Esophagus squamous epithelium (tissue), 5 donors: ENCODE measurements at regions not wholly inside any gene's neighbourhood (a gene's known extent, or its start where the extent isn't known, plus 50 kb on each side); places are given as distances from the start of the nearest gene placed in this dataset.

Experiments used
- DNase-seq: peaks from one replicate; lab custom pipeline; 2025; lab: John Stamatoyannopoulos, UW
- H3K27ac ChIP-seq, 4 donors: fragments of 200-600 bp; sonication (generic); one replicate each; pipeline ENCODE4 v1.5.1; 2016 to 2019; ENCODE audit warnings: mild to moderate bottlenecking in 1 of 4
- H3K27me3 ChIP-seq, 4 donors: fragments of 200-600 bp; sonication (generic); 1 replicate in 3 of 4; 2 replicates in 1 of 4; pipeline versions ENCODE4 v1.5.1 to v1.6.0; 2017 to 2021; ENCODE audit warnings: antibody characterized with exemption in 1 of 4
- H3K36me3 ChIP-seq, 3 donors: fragments of 200-600 bp; sonication (generic); one replicate each; pipeline ENCODE4 v1.5.1; 2016 to 2019
- H3K4me1 ChIP-seq, 3 donors: fragments of 200-600 bp; sonication (generic); one replicate each; pipeline ENCODE4 v1.5.1; 2017 to 2019
- H3K4me3 ChIP-seq, 4 donors: fragments of 200-600 bp; sonication (generic); 1 replicate in 3 of 4; 2 replicates in 1 of 4; pipeline ENCODE4 v1.5.1; 2016 to 2019; ENCODE audit warnings: mild to moderate bottlenecking in 2 of 4, moderate library complexity in 1 of 4
- H3K9me3 ChIP-seq, 3 donors: fragments of 200-600 bp; sonication (generic); one replicate each; pipeline ENCODE4 v1.5.1; 2016 to 2019
- CTCF ChIP-seq, 6 experiments: fragments of 450-650 bp in 4 of 6; fragments of 200-600 bp in 2 of 6; sonication (generic) in 2 of 6; IDR thresholded peaks; one replicate each; pipeline ENCODE4 v1.5.1; 2016 to 2019; ENCODE audit warnings: antibody characterized with exemption in 6 of 6, mild to moderate bottlenecking in 4 of 6, moderate library complexity in 4 of 6
- POLR2A ChIP-seq, 4 donors: fragments of 450-650 bp; IDR thresholded peaks; one replicate each; pipeline ENCODE4 v1.6.1; 2017; ENCODE audit warnings: antibody characterized with exemption in 4 of 4, mild to moderate bottlenecking in 4 of 4, moderate library complexity in 3 of 4
- WGBS, 2 donors: methylation state at CpG; one replicate each; pipeline ENCODE4 v1.1.5; 2018; 5-methylcytosine and 5-hydroxymethylcytosine counted together
- intact Hi-C: fragments of 100-400 bp; cut with DNase I; formaldehyde crosslinking; loops from one replicate; pipeline ENCODE4 v1.15.0; 2022
- donor health status: DM: yes; HTN: yes; CAD: no.

DNA sequence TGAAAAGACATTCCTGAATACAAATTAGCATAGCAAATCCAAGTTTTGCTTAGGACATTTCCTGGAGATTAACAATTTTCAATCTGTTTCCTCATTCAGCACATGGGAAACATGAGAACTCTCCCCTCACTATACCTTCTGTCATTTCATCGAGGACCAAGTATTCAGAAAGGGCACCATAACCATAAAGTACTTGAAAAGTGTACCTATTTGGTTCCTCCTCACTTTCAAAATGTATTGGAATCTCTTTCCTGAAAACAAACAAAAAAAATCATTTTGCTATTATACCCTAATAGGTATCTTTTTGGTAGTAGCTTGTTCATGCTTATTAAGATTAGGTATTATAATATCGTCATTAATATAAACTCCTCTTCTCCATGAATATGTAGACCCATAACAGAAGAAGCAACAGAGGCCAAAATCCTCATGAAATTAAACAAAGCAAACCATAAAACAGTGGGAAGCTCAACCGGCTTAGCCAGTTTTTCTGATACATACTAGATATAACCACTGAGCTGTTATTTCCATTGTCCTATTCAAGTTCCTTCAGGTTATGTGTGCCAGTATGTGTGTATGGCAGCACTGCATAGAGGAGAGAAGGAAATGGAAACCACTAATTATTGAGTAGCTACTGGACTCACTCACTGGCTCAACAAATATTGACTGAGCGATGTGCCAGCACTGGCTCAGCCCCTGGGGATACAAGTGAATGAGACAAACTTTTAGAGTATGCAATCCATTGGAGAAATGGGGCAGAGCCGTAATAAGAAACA, 274.0 kb downstream of the MAFB start:
- no peak for DNase-seq
- H3K9me3 ChIP-seq, result no peaks in the 10 kb centered on the region
- 41 to 44% methylated on average over 5 of the region's 5 CpGs for WGBS, 2 donors
- intact Hi-C loops, result no loop called here
- H3K27me3 ChIP-seq, result no peaks in the 10 kb centered on the region
- H3K27ac ChIP-seq, result peak overlapping the region; percentile 14 to 66 (median 60)
- TF ChIP-seq CTCF (IDR thresholded peaks at IDR 0.05) (no peak), POLR2A (IDR thresholded peaks at IDR 0.05) (no peak)
- no peaks in the 10 kb centered on the region for H3K36me3 ChIP-seq
- peaks cover 0 to 30% (median 8%) of the 10 kb centered on the region in 3 donors for H3K4me1 ChIP-seq
- H3K4me3 ChIP-seq, result no peak overlapping the region

GRCh38 chr20:40410028-40410427, 279.0 kb downstream of the MAFB start:
- DNase-seq, result no peak
- H3K36me3 ChIP-seq, result no peaks in the 10 kb centered on the region
- WGBS, 2 donors, result 75 to 81% methylated on average over 3 of the region's 3 CpGs
- TF ChIP-seq POLR2A (IDR thresholded peaks at IDR 0.05) (no peak), CTCF (IDR thresholded peaks at IDR 0.05) (no peak)
- H3K27me3 ChIP-seq, result peaks cover 0 to under 1% (median 0%) of the 10 kb centered on the region in 4 donors
- no peaks in the 10 kb centered on the region for H3K9me3 ChIP-seq
- H3K4me1 ChIP-seq, result peaks cover 0 to 12% (median 3%) of the 10 kb centered on the region in 3 donors
- H3K27ac ChIP-seq, result no peak overlapping the region
- no peak overlapping the region for H3K4me3 ChIP-seq
- intact Hi-C loops, result no loop called here

GRCh38 chr20:40397467-40397866, 291.6 kb downstream of the MAFB start:
- Histone ChIP-seq H3K4me3 (no peak overlapping the region), H3K27ac (no peak overlapping the region), H3K36me3 (no peaks in the 10 kb centered on the region), H3K4me1 (no peaks in the 10 kb centered on the region), H3K27me3 (peaks cover 0 to 4% (median 0%) of the 10 kb centered on the region in 4 donors), H3K9me3 (no peaks in the 10 kb centered on the region)
- intact Hi-C loops, result no loop called here
- TF ChIP-seq CTCF (IDR thresholded peaks at IDR 0.05), result no peak
- no peak for TF ChIP-seq POLR2A (IDR thresholded peaks at IDR 0.05)
- DNase-seq, result no peak

DNA sequence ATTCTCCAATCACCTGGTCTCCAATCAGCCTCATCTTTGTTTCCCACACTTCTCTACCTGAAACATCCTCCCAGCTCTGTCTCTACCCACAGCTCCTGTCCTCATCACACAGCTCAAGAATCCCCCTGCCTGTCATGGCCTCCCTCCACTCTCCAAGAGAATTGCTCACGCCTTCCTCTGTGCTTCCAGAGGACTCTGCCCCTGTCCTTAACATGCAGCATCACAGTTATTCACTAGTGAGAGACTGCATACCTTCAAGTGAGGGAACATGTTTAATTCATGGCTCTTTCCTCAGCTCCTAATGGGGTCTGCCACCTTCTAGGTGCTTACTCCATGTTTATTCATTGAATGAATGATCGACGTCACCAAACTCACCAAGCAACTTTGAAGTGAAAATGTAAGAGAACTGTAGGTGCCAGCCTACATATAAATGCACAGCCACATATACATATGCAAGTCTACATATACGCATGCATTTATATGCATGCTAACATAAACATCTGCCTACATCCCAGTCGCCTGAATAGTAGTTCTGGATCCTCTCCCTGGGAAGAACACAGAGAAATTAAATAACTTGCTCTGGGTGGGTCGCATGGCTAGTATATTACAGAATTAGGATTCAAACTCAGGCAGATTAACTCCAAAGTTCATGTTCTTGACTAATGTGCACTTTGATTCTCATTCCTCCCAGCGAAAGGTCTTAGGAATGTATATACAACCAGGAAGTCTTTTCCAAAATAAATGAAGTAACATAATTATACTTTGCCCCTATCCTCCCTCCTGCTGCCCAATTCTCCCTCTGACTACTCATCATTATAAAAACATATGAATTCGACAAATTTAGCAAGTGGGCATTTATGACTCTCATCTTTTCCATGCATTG, 295.6 kb downstream of the MAFB start:
- Histone ChIP-seq H3K27ac (no peak overlapping the region), H3K36me3 (no peaks in the 10 kb centered on the region), H3K9me3 (no peaks in the 10 kb centered on the region), H3K4me1 (peaks cover 0 to 5% (median 0%) of the 10 kb centered on the region in 3 donors), H3K4me3 (no peak overlapping the region), H3K27me3 (peaks cover 0 to 4% (median 0%) of the 10 kb centered on the region in 4 donors)
- DNase-seq, result no peak
- WGBS, 2 donors, result 87 to 88% methylated on average over 8 of the region's 8 CpGs
- intact Hi-C loops, result no loop called here
- no peak for TF ChIP-seq POLR2A (IDR thresholded peaks at IDR 0.05)
- no peak for TF ChIP-seq CTCF (IDR thresholded peaks at IDR 0.05)

DNA sequence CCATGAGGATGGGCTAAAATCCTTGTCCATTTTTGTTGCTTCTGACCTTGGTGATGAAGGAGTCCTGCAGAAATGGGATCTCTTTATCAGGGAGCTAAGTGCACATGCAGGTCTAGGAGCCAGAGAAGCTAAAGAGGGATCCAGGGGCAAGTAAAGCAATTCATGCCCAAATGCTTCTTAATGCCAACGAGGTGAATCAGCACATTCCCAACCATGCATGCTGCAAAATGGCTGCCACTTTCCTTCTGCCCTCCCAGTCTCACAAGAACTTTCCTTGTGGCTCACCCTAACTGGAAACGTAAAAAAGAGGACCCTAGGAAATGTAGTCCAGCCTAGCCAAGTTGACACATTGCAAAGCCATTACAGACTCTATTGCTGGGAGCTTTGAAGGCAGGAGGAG, 298.4 kb downstream of the MAFB start:
- peaks cover 0 to 5% (median 0%) of the 10 kb centered on the region in 3 donors for H3K4me1 ChIP-seq
- no peaks in the 10 kb centered on the region for H3K36me3 ChIP-seq
- WGBS, 2 donors, result 43 to 60% methylated on average over 2 of the region's 2 CpGs
- H3K27ac ChIP-seq, result no peak overlapping the region
- H3K4me3 ChIP-seq, result no peak overlapping the region
- DNase-seq, result no peak
- H3K9me3 ChIP-seq, result peaks cover 0 to 4% (median 0%) of the 10 kb centered on the region in 3 donors
- intact Hi-C loops, result no loop called here
- H3K27me3 ChIP-seq, result peaks cover 0 to 4% (median 0%) of the 10 kb centered on the region in 4 donors
- TF ChIP-seq CTCF (IDR thresholded peaks at IDR 0.05) (no peak), POLR2A (IDR thresholded peaks at IDR 0.05) (no peak)
